IMR-90 (cell line): ENCODE measurements at regions not wholly inside any gene's neighbourhood (a gene's known extent, or its start where the extent isn't known, plus 50 kb on each side); places are given as distances from the start of the nearest gene placed in this dataset.

Experiments used
- ATAC-seq: fragments of 200-7000 bp; cut with Tn5 transposase; 2 replicates; pipeline ENCODE4 v1.9.1; 2020; ENCODE audit warnings: low read depth, mild to moderate bottlenecking, moderate library complexity
- BruUV-seq: library from RNA; stranded (reverse); fragments of 400-500 nt; replicated peaks from 2 replicates; lab custom pipeline; 2021; lab: Mats Ljungman, UMichigan
- CTCF ChIA-PET: fragments of 300-600 bp; formaldehyde crosslinking; extraction: SDS; loops from one replicate; lab custom pipeline; 2021; ENCODE audit warnings: antibody characterized with exemption; lab: Yijun Ruan, JAX
- POLR2A ChIA-PET: fragments of 300-600 bp; sonication (Branson Sonifier 250); formaldehyde crosslinking; loops from one replicate; lab custom pipeline; 2022; ENCODE audit warnings: antibody characterized with exemption; ENCODE audit not compliant: unreplicated experiment; lab: Charles Lee
- DNase-seq: peaks from one replicate; pipeline ENCODE4 v3.0.0; 2013
- H2AFZ ChIP-seq: replicated peaks from 2 replicates; pipeline ENCODE3; 2013; ENCODE audit warnings: low read length, mild to moderate bottlenecking; ENCODE audit not compliant: poor library complexity
- H2AK5ac ChIP-seq: 2 replicates; pipeline ENCODE4 v1.6.1; 2013; ENCODE audit warnings: low read depth, low read length, inconsistent platforms
- H2AK9ac ChIP-seq: replicated peaks from 2 replicates; pipeline ENCODE3; 2013; ENCODE audit warnings: mild to moderate bottlenecking, low read depth, low read length, moderate library complexity; ENCODE audit not compliant: poor library complexity
- H2BK120ac ChIP-seq: 2 replicates; pipeline ENCODE4 v1.6.1; 2013; ENCODE audit warnings: low read depth, low read length, inconsistent platforms
- H2BK15ac ChIP-seq: 3 replicates; pipeline ENCODE4 v1.6.1; 2013; ENCODE audit warnings: low read depth, low read length, inconsistent platforms
- H2BK20ac ChIP-seq: 2 replicates; pipeline ENCODE4 v1.6.1; 2013; ENCODE audit warnings: low read depth, mild to moderate bottlenecking, inconsistent platforms, low read length, moderate library complexity
- H2BK5ac ChIP-seq: 2 replicates; pipeline ENCODE4 v1.6.1; 2013; ENCODE audit warnings: mild to moderate bottlenecking, low read depth, low read length, inconsistent platforms; ENCODE audit not compliant: poor library complexity, severe bottlenecking
- H3K14ac ChIP-seq: replicated peaks from 2 replicates; pipeline ENCODE4 v1.6.1; 2013; ENCODE audit warnings: low read depth, low read length, inconsistent platforms
- H3K18ac ChIP-seq: 2 replicates; pipeline ENCODE4 v1.6.1; 2013; ENCODE audit warnings: low read depth, low read length, control low read depth
- H3K23ac ChIP-seq: 2 replicates; pipeline ENCODE4 v1.6.1; 2013; ENCODE audit warnings: low read depth, low read length, inconsistent platforms
- H3K27ac ChIP-seq: 2 replicates; pipeline ENCODE4 v1.5.1; 2013; ENCODE audit warnings: mild to moderate bottlenecking, control low read depth, low read length; ENCODE audit not compliant: insufficient read depth
- H3K27me3 ChIP-seq: 2 replicates; pipeline ENCODE4 v1.6.1; 2013; ENCODE audit warnings: low read length; ENCODE audit not compliant: control insufficient read depth, insufficient read depth
- H3K36me3 ChIP-seq: 2 replicates; pipeline ENCODE4 v1.6.1; 2013; ENCODE audit warnings: low read length, mixed read lengths; ENCODE audit not compliant: control insufficient read depth, insufficient read depth
- H3K4ac ChIP-seq: 2 replicates; pipeline ENCODE4 v1.6.1; 2013; ENCODE audit warnings: low read depth, low read length, inconsistent platforms
- H3K4me1 ChIP-seq: 2 replicates; pipeline ENCODE4 v1.6.1; 2013; ENCODE audit warnings: low read length, mixed read lengths; ENCODE audit not compliant: control insufficient read depth, insufficient read depth
- H3K4me2 ChIP-seq: 2 replicates; pipeline ENCODE4 v1.6.1; 2013; ENCODE audit warnings: low read depth, mild to moderate bottlenecking, control low read depth, low read length, moderate library complexity
- H3K4me3 ChIP-seq: 2 replicates; pipeline ENCODE4 v1.5.1; 2013; ENCODE audit warnings: low read depth, mild to moderate bottlenecking, control low read depth, low read length, moderate library complexity; ENCODE audit not compliant: insufficient read depth
- H3K56ac ChIP-seq: 2 replicates; pipeline ENCODE4 v1.6.1; 2013; ENCODE audit warnings: low read length, inconsistent platforms; ENCODE audit not compliant: insufficient read depth; ENCODE audit errors: extremely low read depth
- H3K79me1 ChIP-seq, 2 experiments: 2 replicates each; pipeline ENCODE4 v1.6.1; 2013; ENCODE audit warnings: low read length in 2 of 2, inconsistent platforms in 1 of 2, low read depth in 1 of 2
- H3K9ac ChIP-seq: 2 replicates; pipeline ENCODE4 v1.6.1; 2013; ENCODE audit warnings: low read depth, low read length, control low read depth
- H3K9me1 ChIP-seq: 2 replicates; pipeline ENCODE4 v1.6.1; 2013; ENCODE audit warnings: low read length, inconsistent platforms; ENCODE audit not compliant: insufficient read depth
- H3K9me3 ChIP-seq: 2 replicates; pipeline ENCODE4 v1.6.1; 2013; ENCODE audit warnings: low read length; ENCODE audit not compliant: control insufficient read depth, insufficient read depth
- H4K20me1 ChIP-seq: 2 replicates; pipeline ENCODE4 v1.6.1; 2013; ENCODE audit warnings: low read length, inconsistent platforms; ENCODE audit not compliant: insufficient read depth
- H4K5ac ChIP-seq: 2 replicates; pipeline ENCODE4 v1.6.1; 2013; ENCODE audit warnings: mild to moderate bottlenecking, low read depth, low read length, control low read depth
- H4K8ac ChIP-seq, 2 experiments: 2 replicates each; pipeline ENCODE4 v1.6.1; 2013; ENCODE audit warnings: low read depth in 2 of 2, low read length in 2 of 2, control low read depth in 1 of 2, inconsistent platforms in 1 of 2
- H4K91ac ChIP-seq: 2 replicates; pipeline ENCODE4 v1.6.1; 2013; ENCODE audit warnings: low read depth, low read length, inconsistent platforms; ENCODE audit not compliant: insufficient read depth
- BHLHE40 ChIP-seq: fragments of 150-350 bp; IDR thresholded peaks from 2 replicates; pipeline ENCODE4 v1.6.1; 2016; ENCODE audit warnings: mild to moderate bottlenecking, low read depth, low read length
- FOS ChIP-seq: fragments of 150-350 bp; IDR thresholded peaks from 2 replicates; pipeline ENCODE4 v1.6.1; 2016; ENCODE audit warnings: low read depth, low read length
- MAZ ChIP-seq: IDR thresholded peaks from 2 replicates; pipeline ENCODE4 v1.6.1; 2012; ENCODE audit warnings: low read depth, mild to moderate bottlenecking, low read length, improper control_type of control experiment, moderate library complexity, borderline replicate concordance
- RFX5 ChIP-seq: IDR thresholded peaks from 2 replicates; pipeline ENCODE4 v1.8.0; 2012; ENCODE audit warnings: low read depth, mild to moderate bottlenecking, low read length, moderate library complexity
- SMC3 ChIP-seq: fragments of 150-350 bp; IDR thresholded peaks from 2 replicates; pipeline ENCODE4 v1.6.1; 2016; ENCODE audit warnings: low read depth, mild to moderate bottlenecking, antibody characterized with exemption, low read length, moderate library complexity
- WGBS, 2 experiments: methylation state at CpG; one replicate each; pipeline versions ENCODE4 v1.1.5 to v1.1.7; 2013; ENCODE audit warnings: missing lambda C conversion rate in 2 of 2; ENCODE audit not compliant: insufficient read length in 1 of 2; ENCODE audit errors: extremely low coverage in 2 of 2; 5-methylcytosine and 5-hydroxymethylcytosine counted together
- dilution Hi-C: fragments of 300-500 bp; cut with HindIII; formaldehyde crosslinking; loops from one replicate; pipeline ENCODE4 v1.14.3; 2018; ENCODE audit warnings: low sequenced_read_pairs; ENCODE audit not compliant: unreplicated experiment
- in situ Hi-C: fragments of 300-500 bp; cut with MboI; formaldehyde crosslinking; loops from 3 replicates; pipeline ENCODE4 v1.14.3; 2019; ENCODE audit warnings: low sequenced_read_pairs, inconsistent platforms, mixed read lengths
- intact Hi-C: fragments of 100-400 bp; cut with micrococcal nuclease; formaldehyde crosslinking; loops from 2 replicates; pipeline ENCODE4 v1.10.0; 2022
- TF ChIP-seq, protein P1 (sequence below): fragments of 150-350 bp; IDR thresholded peaks from 2 replicates; pipeline ENCODE4 v1.6.1; 2016; ENCODE audit warnings: low read depth, mild to moderate bottlenecking, low read length, moderate library complexity, borderline replicate concordance

DNA sequence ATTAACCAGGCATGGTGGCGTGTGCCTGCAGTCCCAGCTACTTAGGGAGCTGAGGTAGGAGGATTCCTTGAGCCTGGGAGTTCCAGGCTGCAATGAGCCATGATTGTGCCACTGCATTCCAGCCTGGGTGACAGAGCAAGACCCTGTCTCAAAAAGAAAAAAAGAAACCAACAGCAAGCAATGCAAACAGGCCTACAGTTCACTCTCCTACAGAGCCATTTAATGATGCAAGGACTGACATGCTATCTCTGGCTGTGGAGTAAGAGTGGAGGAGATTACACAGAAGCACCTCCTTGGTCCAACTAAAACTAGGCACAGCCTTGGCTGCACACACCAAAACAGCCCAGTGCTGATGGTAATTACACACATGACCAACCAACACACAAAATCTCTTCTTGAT is 127.5 kb upstream of the SOD1 start:
- H2BK5ac ChIP-seq = no peak overlapping the region
- intact Hi-C loops = no loop called here
- no peak overlapping the region for H3K56ac ChIP-seq
- H3K4ac ChIP-seq = no peak overlapping the region
- H4K5ac ChIP-seq = no peak overlapping the region
- no peak overlapping the region for H4K8ac ChIP-seq
- H2BK15ac ChIP-seq = no peak overlapping the region
- no peak overlapping the region for H2BK20ac ChIP-seq
- ATAC-seq (no peak), DNase-seq (no peak)
- H3K4me3 ChIP-seq = no peak overlapping the region
- H3K23ac ChIP-seq = no peak overlapping the region
- no peak overlapping the region for H3K27ac ChIP-seq
- dilution Hi-C loops = no loop called here
- no peak overlapping the region for H3K9ac ChIP-seq
- H3K36me3 ChIP-seq = no peaks in the 10 kb centered on the region
- POLR2A ChIA-PET = no interaction called here
- H2AK5ac ChIP-seq = no peak overlapping the region
- no TSS peak for BruUV-seq
- peaks cover 1% of the 10 kb centered on the region; the same call in 1 of the 2 replicates for H3K9me3 ChIP-seq
- no peaks in the 10 kb centered on the region for H4K20me1 ChIP-seq
- H2AK9ac ChIP-seq = no peak overlapping the region
- no peak overlapping the region for H3K14ac ChIP-seq
- H3K27me3 ChIP-seq = no peaks in the 10 kb centered on the region; the same call in 1 of the 2 replicates
- H3K4me1 ChIP-seq = no peaks in the 10 kb centered on the region
- TF ChIP-seq BHLHE40 (no peak), FOS (no peak), RFX5 (no peak), SMC3 (no peak), MAZ (no peak)
- TF ChIP-seq, protein P1, sequence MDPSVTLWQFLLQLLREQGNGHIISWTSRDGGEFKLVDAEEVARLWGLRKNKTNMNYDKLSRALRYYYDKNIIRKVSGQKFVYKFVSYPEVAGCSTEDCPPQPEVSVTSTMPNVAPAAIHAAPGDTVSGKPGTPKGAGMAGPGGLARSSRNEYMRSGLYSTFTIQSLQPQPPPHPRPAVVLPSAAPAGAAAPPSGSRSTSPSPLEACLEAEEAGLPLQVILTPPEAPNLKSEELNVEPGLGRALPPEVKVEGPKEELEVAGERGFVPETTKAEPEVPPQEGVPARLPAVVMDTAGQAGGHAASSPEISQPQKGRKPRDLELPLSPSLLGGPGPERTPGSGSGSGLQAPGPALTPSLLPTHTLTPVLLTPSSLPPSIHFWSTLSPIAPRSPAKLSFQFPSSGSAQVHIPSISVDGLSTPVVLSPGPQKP = no peak
- no peak overlapping the region for H3K4me2 ChIP-seq
- H4K91ac ChIP-seq = no peak overlapping the region
- H3K18ac ChIP-seq = no peak overlapping the region
- H3K79me1 ChIP-seq = no peaks in the 10 kb centered on the region
- no CpG with 5 or more reads among the region's 1 CpG for WGBS, 2 experiments
- in situ Hi-C loops = no loop called here
- CTCF ChIA-PET = no interaction called here
- H2AFZ ChIP-seq = no peak overlapping the region
- H2BK120ac ChIP-seq = no peak overlapping the region
- no peaks in the 10 kb centered on the region for H3K9me1 ChIP-seq
